RWPE1 (cell line): ENCODE measurements at regions not wholly inside any gene's neighbourhood (a gene's known extent, or its start where the extent isn't known, plus 50 kb on each side); places are given as distances from the start of the nearest gene placed in this dataset.

ENCODE experiments used
- CTCF ChIA-PET: fragments of 350-600 bp; sonication (Branson Sonifier 250); formaldehyde crosslinking; extraction: SDS; loops from one replicate; lab custom pipeline; 2021; lab: Yijun Ruan, JAX
- POLR2A ChIA-PET: fragments of 400-600 bp; formaldehyde crosslinking; extraction: SDS; loops from one replicate; lab custom pipeline; 2020; ENCODE audit warnings: antibody characterized with exemption; ENCODE audit not compliant: low non-redundant PET; lab: Yijun Ruan, JAX
- DNase-seq: peaks from one replicate; pipeline ENCODE4 v3.0.0; 2012; ENCODE audit warnings: low spot score
- H3K27ac ChIP-seq: fragments of 450-650 bp; 2 replicates; pipeline ENCODE4 v1.5.1; 2017
- CTCF ChIP-seq: fragments of 450-650 bp; conservative IDR thresholded peaks from 2 replicates; pipeline ENCODE4 v1.5.1; 2017; ENCODE audit warnings: low read depth, mild to moderate bottlenecking

- TF ChIP-seq CTCF: no peak
- no peak for DNase-seq
- POLR2A ChIA-PET: no interaction called here
- CTCF ChIA-PET: interaction anchor here (0.5 to 0.7 kb wide), 2 partner anchors 310 to 1307 kb away, joined by 3 read pairs; no protein-coding TSS in a partner anchor
- H3K27ac ChIP-seq: no peak overlapping the region
Observed at GRCh38 chr6:67362976-67363375, 1272.1 kb upstream of the ADGRB3 start.

GRCh38 chr6:67361264-67361663, 1273.8 kb upstream of the ADGRB3 start:
- CTCF ChIA-PET: no interaction called here
- H3K27ac ChIP-seq: no peak overlapping the region
- DNase-seq: no peak
- no peak for TF ChIP-seq CTCF
- POLR2A ChIA-PET: no interaction called here

GRCh38 chr6:67358241-67358640, 1276.8 kb upstream of the ADGRB3 start:
- H3K27ac ChIP-seq: no peak overlapping the region
- CTCF ChIA-PET: no interaction called here
- TF ChIP-seq CTCF: no peak
- POLR2A ChIA-PET: no interaction called here
- no peak for DNase-seq

- ChIA-PET CTCF (no interaction called here), POLR2A (no interaction called here)
- no peak overlapping the region for H3K27ac ChIP-seq
- no peak for DNase-seq
- TF ChIP-seq CTCF: no peak
Observed at GRCh38 chr6:67353861-67354260, 1281.2 kb upstream of the ADGRB3 start.

- no peak for TF ChIP-seq CTCF
- DNase-seq: no peak
- H3K27ac ChIP-seq: no peak overlapping the region
- ChIA-PET CTCF (no interaction called here), POLR2A (no interaction called here)
Observed at GRCh38 chr6:67352717-67353116, 1282.4 kb upstream of the ADGRB3 start.

- POLR2A ChIA-PET: no interaction called here
- no peak for DNase-seq
- no peak for TF ChIP-seq CTCF
- H3K27ac ChIP-seq: no peak overlapping the region
- CTCF ChIA-PET: no interaction called here
Observed at GRCh38 chr6:67350729-67351128, 1284.4 kb upstream of the ADGRB3 start.

- peak overlapping the region; percentile 79 for H3K27ac ChIP-seq
- TF ChIP-seq CTCF: no peak
- peak; percentile 51 for DNase-seq
- CTCF ChIA-PET: no interaction called here
- POLR2A ChIA-PET: no interaction called here
Observed at GRCh38 chr6:67345946-67346345, 1289.1 kb upstream of the ADGRB3 start.
